AG10803 (cell line): ENCODE measurements at regions not wholly inside any gene's neighbourhood (a gene's known extent, or its start where the extent isn't known, plus 50 kb on each side); places are given as distances from the start of the nearest gene placed in this dataset.
"Not testable (repeated sequence)": the region's sequence is repeated elsewhere in the genome, so short reads cannot be mapped to it uniquely, and the experiment has no call there.

Experiments
- DNase-seq: peaks from one replicate; pipeline ENCODE4 v3.0.0; 2010; ENCODE audit warnings: low read depth
- H3K4me3 ChIP-seq: 2 replicates; pipeline ENCODE4 v1.5.1; 2011; ENCODE audit warnings: mild to moderate bottlenecking, low read length, control low read depth
- CTCF ChIP-seq: conservative IDR thresholded peaks from 2 replicates; pipeline ENCODE4 v1.5.1; 2011; ENCODE audit warnings: mild to moderate bottlenecking, low read length, control low read depth, inconsistent platforms

GRCh38 chr5:51138164-51138563, 245.1 kb upstream of the ISL1 start:
- no peak overlapping the region for H3K4me3 ChIP-seq
- no peak for DNase-seq
- no peak for TF ChIP-seq CTCF

- H3K4me3 ChIP-seq, result no peak overlapping the region
- TF ChIP-seq CTCF, result no peak
- no peak for DNase-seq
Measured at GRCh38 chr5:51148437-51148836, 234.8 kb upstream of the ISL1 start.

GRCh38 chr5:51156222-51156621, 227.0 kb upstream of the ISL1 start:
- DNase-seq, result no peak
- H3K4me3 ChIP-seq, result no peak overlapping the region
- TF ChIP-seq CTCF, result no peak

GRCh38 chr5:51156838-51157237, 226.4 kb upstream of the ISL1 start:
- DNase-seq, result no peak
- no peak for TF ChIP-seq CTCF
- H3K4me3 ChIP-seq, result no peak overlapping the region

- H3K4me3 ChIP-seq, result no peak overlapping the region
- no peak for DNase-seq
- TF ChIP-seq CTCF, result no peak
Measured at GRCh38 chr5:51159164-51159563, 224.1 kb upstream of the ISL1 start.

- no peak for DNase-seq
- TF ChIP-seq CTCF, result no peak
Measured at GRCh38 chr5:51159606-51160005, 223.6 kb upstream of the ISL1 start.

GRCh38 chr5:51162245-51162644, 221.0 kb upstream of the ISL1 start:
- no peak for DNase-seq
- H3K4me3 ChIP-seq, result no peak overlapping the region
- no peak for TF ChIP-seq CTCF

More at GRCh38 chr5:51159606-51160005, 223.6 kb upstream of the ISL1 start:
- H3K4me3 ChIP-seq, result no peak overlapping the region

GRCh38 chr5:51165621-51166020, 217.6 kb upstream of the ISL1 start:
- not testable (repeated sequence) for DNase-seq, H3K4me3 ChIP-seq
